22Rv1 (cell line): ENCODE measurements at regions not wholly inside any gene's neighbourhood (a gene's known extent, or its start where the extent isn't known, plus 50 kb on each side); places are given as distances from the start of the nearest gene placed in this dataset.

ENCODE experiments used
- H3K27ac ChIP-seq: fragments of 450-650 bp; 2 replicates; pipeline ENCODE4 v1.5.1; 2017
- ZFX ChIP-seq: fragments of 450-650 bp; IDR thresholded peaks from 2 replicates; pipeline ENCODE4 v1.6.1; 2017; ENCODE audit warnings: antibody characterized with exemption, borderline replicate concordance
- TF ChIP-seq, protein P1 (sequence below): fragments of 450-650 bp; IDR thresholded peaks from 2 replicates; pipeline ENCODE4 v1.5.1; 2017; ENCODE audit warnings: mild to moderate bottlenecking

DNA sequence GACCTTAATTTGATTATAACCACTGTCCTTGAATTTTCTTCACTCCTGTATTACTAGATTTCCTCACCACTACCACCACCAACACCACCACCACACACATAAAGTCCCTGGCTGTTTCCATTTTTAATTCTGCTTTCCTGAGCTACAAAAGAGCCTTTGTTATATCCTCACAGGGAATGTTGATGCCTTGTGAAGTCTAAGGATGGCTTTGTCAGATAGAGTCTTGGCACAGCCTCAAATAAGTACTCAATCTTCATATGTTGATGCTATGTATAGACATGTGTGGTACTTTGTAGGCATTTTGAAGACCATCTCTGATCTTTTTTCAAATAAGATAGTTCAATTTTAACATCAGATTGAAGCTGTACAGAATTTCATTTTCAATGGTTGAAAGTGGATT lies 1016.7 kb upstream of the LCORL start:
- H3K27ac ChIP-seq, result no peak overlapping the region
- TF ChIP-seq ZFX, result no peak
- TF ChIP-seq, protein P1, sequence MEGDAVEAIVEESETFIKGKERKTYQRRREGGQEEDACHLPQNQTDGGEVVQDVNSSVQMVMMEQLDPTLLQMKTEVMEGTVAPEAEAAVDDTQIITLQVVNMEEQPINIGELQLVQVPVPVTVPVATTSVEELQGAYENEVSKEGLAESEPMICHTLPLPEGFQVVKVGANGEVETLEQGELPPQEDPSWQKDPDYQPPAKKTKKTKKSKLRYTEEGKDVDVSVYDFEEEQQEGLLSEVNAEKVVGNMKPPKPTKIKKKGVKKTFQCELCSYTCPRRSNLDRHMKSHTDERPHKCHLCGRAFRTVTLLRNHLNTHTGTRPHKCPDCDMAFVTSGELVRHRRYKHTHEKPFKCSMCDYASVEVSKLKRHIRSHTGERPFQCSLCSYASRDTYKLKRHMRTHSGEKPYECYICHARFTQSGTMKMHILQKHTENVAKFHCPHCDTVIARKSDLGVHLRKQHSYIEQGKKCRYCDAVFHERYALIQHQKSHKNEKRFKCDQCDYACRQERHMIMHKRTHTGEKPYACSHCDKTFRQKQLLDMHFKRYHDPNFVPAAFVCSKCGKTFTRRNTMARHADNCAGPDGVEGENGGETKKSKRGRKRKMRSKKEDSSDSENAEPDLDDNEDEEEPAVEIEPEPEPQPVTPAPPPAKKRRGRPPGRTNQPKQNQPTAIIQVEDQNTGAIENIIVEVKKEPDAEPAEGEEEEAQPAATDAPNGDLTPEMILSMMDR, result no peak

GRCh38 chr4:19033816-19034733 lies 1012.5 kb upstream of the LCORL start:
- TF ChIP-seq, protein P1, result no peak
- no peak for TF ChIP-seq ZFX

DNA sequence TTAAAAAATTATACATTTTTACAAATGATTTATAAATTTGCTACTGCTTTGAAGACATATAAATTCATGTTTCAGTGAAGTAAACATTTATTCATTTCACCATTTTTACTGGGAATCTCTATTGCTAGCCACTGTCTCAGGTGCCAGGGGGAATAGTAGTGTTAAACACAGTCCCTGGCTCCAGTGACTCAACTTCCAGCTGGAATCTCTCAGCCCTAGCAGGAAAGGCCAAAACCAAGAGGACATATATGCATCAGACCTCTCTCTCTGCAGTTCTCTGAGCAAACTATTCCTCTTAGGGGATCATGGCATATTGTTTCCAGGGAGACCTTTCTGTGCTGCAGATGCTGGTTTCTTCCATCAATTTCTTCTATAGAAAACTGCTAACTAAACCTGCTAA lies 1009.0 kb upstream of the LCORL start:
- no peak overlapping the region for H3K27ac ChIP-seq
- TF ChIP-seq ZFX, result no peak
- TF ChIP-seq, protein P1, result no peak

More at GRCh38 chr4:19033816-19034733, 1012.5 kb upstream of the LCORL start:
- no peak overlapping the region for H3K27ac ChIP-seq

DNA sequence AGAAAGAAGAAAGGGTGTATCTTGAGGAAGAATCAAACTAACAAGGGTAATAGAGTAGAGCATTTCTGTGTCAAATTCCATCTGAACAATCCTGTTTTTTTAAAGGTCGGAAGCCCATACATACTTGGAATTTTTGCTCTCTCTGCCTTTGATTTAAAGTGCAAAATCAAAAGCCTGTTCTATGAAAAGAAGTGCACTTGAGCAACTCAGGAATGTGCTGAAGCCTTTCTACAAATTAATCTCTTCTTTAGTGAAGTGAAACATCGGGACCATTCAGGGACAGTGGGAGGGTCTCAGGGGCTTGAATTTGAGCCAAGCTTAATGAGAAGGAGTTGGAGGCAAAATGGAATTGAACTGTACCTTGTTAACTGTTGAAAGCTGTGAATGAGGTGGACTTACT lies 1008.5 kb upstream of the LCORL start:
- TF ChIP-seq, protein P1, result no peak
- TF ChIP-seq ZFX, result no peak

DNA sequence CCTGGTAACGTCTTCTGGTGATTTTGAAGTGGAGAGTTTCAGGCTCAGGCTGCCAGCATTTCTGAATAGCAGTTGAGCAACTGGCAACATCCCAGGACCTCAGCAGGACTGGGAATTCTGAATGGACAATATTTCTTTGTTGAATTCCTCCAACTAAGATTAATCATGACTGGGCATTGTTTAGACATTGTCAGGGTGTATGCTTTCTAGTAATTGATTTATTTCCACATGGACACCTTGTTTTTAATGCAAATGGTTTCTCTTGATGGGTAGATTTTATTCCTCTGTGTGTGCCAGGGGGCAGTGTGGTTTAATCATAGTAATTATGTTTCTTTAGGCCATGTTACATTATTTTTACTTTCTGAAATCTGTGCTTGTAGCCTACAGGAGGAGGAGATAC lies 1004.7 kb upstream of the LCORL start:
- TF ChIP-seq, protein P1, result peak; percentile 19; the same call in 1 of the 2 replicates
- TF ChIP-seq ZFX, result no peak
- no peak overlapping the region for H3K27ac ChIP-seq

More for the DNA sequence above, 1008.5 kb upstream of the LCORL start:
- no peak overlapping the region for H3K27ac ChIP-seq

GRCh38 chr4:19025031-19025430 lies 1003.5 kb upstream of the LCORL start:
- no peak overlapping the region for H3K27ac ChIP-seq
- no peak for TF ChIP-seq ZFX
- TF ChIP-seq, protein P1, result no peak

GRCh38 chr4:19024047-19024446 lies 1002.5 kb upstream of the LCORL start:
- no peak overlapping the region for H3K27ac ChIP-seq
- no peak for TF ChIP-seq ZFX
- TF ChIP-seq, protein P1, result no peak
